ENCODE measurements at regions not wholly inside any gene's neighbourhood (a gene's known extent, or its start where the extent isn't known, plus 50 kb on each side); places are given as distances from the start of the nearest gene placed in this dataset.
"Not testable (repeated sequence)": the region's sequence is repeated elsewhere in the genome, so short reads cannot be mapped to it uniquely, and the experiment has no call there.

DNA sequence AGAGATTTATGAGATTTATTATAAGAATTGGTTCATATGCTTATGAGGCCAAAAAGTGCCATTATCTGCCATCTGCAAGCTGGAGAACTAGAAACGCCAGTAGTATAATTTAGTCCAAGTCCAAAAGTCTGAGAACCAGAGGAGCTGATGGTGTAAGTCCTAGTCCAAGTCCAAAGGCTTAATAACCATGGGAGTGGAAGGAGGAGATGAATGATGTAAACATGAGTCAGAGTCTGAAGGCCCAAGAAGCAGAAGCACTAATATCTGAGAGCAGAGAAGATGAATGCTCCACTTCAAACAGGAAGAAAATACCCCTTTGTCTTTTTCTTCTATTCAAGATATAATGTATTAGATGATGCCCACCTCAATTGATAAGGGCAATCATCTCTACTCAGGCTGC, 185.7 kb downstream of the CGGBP1 start:
- DNase-seq (ENCODE audit: low read depth in 2 of 2), result no peak

DNA sequence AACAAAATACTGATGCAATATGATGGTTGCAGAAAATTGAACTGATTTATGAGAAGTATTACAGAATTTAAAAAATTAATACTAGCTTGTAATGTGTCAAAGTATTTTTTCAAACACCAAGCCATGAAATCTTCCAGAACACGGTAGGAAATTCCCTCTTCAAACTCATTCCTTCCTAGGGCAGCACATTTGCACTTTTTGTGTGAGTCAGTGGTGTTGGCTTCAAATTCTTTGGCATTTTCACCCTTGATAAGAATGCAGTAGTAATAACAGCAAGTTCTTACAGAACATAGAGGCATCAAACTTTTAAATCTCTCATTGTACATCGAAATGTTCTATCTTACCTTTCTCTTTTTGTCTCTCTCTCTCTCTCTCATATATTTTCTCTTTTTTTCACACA, 191.8 kb downstream of the CGGBP1 start:
- no peak for DNase-seq (ENCODE audit: low read depth in 2 of 2)

- DNase-seq (ENCODE audit: low read depth in 2 of 2), result no peak
Observed at GRCh38 chr3:87856126-87856525, 202.7 kb downstream of the CGGBP1 start.

DNA sequence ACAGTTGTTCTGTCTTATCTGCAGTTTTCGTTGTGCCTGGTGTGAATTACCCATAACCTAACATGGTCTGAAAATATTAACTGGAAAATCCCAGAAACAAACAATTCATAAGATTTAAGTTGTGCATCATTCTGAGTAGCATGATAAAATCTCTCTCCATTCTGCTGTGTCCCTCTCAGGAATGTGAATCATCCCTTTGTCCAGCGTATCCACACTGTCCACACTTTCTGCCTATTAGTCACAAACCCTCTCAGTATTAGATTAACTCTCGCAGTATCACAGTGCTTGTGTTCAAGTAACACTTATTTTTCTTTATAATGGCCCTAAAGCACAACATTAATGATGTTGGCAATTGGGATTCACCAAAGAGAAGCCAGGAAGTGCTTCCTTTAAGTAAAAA, 203.2 kb downstream of the CGGBP1 start:
- peak; percentile 17 to 20 for DNase-seq (ENCODE audit: low read depth in 2 of 2)

GRCh38 chr3:87855211-87855610, 203.6 kb downstream of the CGGBP1 start:
- no peak for DNase-seq (ENCODE audit: low read depth in 2 of 2)

DNA sequence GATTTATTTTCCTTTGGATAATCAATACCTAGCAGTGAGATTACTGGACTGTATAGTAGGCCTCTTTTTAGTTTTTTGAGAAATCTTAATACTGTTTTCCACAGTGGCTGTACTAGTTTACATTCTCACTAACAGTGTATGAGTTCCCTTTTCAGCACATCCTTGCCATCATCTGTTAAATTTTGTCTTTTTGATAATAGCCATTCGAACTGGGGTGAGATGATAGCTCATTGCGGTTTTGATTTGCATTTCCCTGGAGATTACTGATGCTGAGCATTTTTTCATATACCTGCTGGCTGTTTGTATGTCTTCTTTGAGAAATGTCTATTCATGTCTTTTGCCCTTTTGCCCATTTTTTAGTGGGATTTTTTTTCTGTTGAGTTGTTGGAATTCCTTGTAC, 210.8 kb downstream of the CGGBP1 start:
- no peak for DNase-seq (ENCODE audit: low read depth in 2 of 2)

GRCh38 chr3:87837076-87837475, 221.7 kb downstream of the CGGBP1 start:
- no peak for DNase-seq (ENCODE audit: low read depth in 2 of 2)

- no peak for DNase-seq (ENCODE audit: low read depth in 2 of 2)
Observed at GRCh38 chr3:87836026-87836425, 222.8 kb downstream of the CGGBP1 start.

DNA sequence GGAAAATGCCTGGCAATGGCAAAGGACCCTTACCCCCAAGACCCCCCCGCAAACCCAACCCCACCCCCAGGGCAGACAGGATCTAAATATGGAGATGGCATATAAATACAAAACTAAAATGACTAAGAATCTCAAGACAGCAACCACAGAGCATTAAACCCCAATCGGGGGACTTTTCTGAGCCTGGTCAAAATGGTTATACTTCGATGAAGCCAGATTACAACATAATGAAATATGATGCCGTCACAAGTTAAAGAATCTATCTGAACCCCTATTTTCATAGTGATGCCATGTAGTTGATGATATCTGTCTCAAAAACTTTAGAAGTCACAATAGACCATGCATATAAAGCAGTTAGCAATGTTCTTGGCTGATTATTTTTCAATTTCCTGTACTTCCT, 223.6 kb downstream of the CGGBP1 start:
- no peak for DNase-seq (ENCODE audit: low read depth in 2 of 2)

DNA sequence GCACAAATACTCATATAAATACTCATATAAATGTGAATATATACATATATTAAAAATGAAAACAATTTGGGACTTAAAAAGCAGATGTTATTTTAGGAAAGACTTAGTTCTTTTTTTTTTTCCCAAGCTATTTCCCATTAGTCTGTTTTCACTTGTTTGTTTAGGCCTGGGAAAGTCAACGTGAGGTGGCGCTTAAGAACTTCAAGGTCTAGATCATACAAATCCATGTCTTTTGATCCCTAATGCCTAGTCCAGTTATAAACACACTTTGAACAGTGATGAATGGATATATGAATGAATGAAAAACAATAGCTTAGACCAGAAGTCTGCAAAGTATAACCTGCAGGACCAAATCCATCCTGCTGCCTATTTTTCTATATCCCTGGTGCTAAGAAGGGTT, 224.5 kb downstream of the CGGBP1 start:
- DNase-seq (ENCODE audit: low read depth in 2 of 2), result no peak

- DNase-seq (ENCODE audit: low read depth in 2 of 2), result no peak
Observed at GRCh38 chr3:87833039-87833377, 225.8 kb downstream of the CGGBP1 start.

- no peak for DNase-seq (ENCODE audit: low read depth in 2 of 2)
Observed at GRCh38 chr3:87828046-87828445, 230.8 kb downstream of the CGGBP1 start.

GRCh38 chr3:87822563-87822962, 236.2 kb downstream of the CGGBP1 start:
- DNase-seq (ENCODE audit: low read depth in 2 of 2), result no peak

- not testable (repeated sequence) for DNase-seq (ENCODE audit: low read depth in 2 of 2)
Observed at GRCh38 chr3:87813503-87813902, 245.3 kb downstream of the CGGBP1 start.

DNA sequence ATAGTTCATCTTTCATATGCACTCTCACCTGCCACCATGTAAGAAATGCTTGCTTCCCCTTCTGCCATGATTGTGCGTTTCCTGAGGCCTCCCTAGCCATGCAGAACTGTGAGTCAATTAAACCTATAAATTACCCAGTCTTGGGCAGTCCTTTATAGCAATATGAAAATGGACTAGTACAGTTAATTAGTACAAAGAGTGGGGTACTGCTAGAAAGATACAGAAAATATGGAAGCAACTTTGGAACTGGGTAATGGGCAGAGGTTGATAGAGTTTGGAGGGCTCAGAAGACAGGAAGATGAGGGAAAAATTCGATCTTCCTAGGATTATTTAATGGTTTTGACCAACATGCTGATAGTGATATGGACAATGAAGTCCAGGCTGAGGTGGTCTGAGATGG, 246.9 kb downstream of the CGGBP1 start:
- no peak for DNase-seq (ENCODE audit: low read depth in 2 of 2)

GRCh38 chr3:87810452-87811016, 248.3 kb downstream of the CGGBP1 start:
- DNase-seq (ENCODE audit: low read depth in 2 of 2), result peak; percentile 20 to 21

DNA sequence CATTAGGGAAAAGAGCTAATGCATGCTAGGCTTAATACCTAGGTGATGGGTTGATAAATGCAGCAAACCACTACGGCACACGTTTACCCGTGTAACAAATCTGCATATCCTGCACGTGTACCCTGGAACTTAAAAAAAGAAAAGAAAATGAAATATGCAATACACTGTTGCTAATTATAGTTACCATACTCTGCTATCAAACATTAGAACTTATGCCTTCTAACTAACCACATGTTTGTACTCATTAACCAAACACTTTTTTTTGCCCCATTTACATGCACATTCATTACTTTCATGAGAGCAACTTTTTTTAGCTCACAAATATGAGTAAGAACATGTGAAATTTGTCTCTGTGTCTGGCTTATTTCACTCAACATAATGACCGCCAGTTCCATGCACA, 253.1 kb downstream of the CGGBP1 start:
- no peak for DNase-seq (ENCODE audit: low read depth in 2 of 2)

- no peak for DNase-seq (ENCODE audit: low read depth in 2 of 2)
Observed at GRCh38 chr3:87801409-87801808, 257.4 kb downstream of the CGGBP1 start.

DNA sequence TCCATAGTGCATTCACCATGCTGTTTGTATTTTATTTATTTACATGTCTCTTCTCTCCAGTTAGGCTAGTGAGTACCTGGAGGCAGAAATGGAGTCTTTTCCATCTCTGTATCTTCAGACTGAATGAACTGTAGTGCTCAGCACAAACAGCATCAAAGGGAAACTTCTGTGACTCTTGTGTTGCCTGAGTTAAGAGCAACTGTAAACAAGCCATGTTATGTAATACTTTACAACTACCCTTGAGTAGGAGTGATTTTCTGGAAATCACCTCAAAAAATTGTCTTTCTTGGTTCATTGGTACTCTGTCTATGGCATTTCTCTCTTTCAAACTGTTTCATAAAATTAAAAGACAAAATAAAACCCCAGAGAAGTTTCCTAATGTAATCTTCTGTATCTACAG, 258.3 kb downstream of the CGGBP1 start:
- no peak for DNase-seq (ENCODE audit: low read depth in 2 of 2)

- no peak for DNase-seq (ENCODE audit: low read depth in 2 of 2)
Observed at GRCh38 chr3:87798567-87798947, 260.2 kb downstream of the CGGBP1 start.

GRCh38 chr3:87797872-87798566, 260.8 kb downstream of the CGGBP1 start:
- DNase-seq (ENCODE audit: low read depth in 2 of 2), result no peak

- DNase-seq (ENCODE audit: low read depth in 2 of 2), result no peak
Observed at GRCh38 chr3:87796843-87797185, 262.0 kb downstream of the CGGBP1 start.

- DNase-seq (ENCODE audit: low read depth in 2 of 2), result no peak
Observed at GRCh38 chr3:87796137-87796842, 262.5 kb downstream of the CGGBP1 start.

GRCh38 chr3:87795701-87796100, 263.1 kb downstream of the CGGBP1 start:
- DNase-seq (ENCODE audit: low read depth in 2 of 2), result no peak

Measured in fibroblast of skin of left quadriceps (primary cell).